IPS-18c (cell line): ENCODE measurements at regions not wholly inside any gene's neighbourhood (a gene's known extent, or its start where the extent isn't known, plus 50 kb on each side); places are given as distances from the start of the nearest gene placed in this dataset.
"Not testable (repeated sequence)": the region's sequence is repeated elsewhere in the genome, so short reads cannot be mapped to it uniquely, and the experiment has no call there.

Experiments
- H3K4me3 ChIP-seq: 2 replicates; pipeline ENCODE4 v1.7.0; 2013; ENCODE audit warnings: low read depth, mild to moderate bottlenecking, low read length, moderate library complexity; ENCODE audit not compliant: insufficient read depth
- H3K9me3 ChIP-seq: one replicate; pipeline ENCODE4 v1.6.1; 2013; ENCODE audit warnings: mild to moderate bottlenecking, low read length, moderate library complexity; ENCODE audit not compliant: control insufficient read depth, insufficient read depth

GRCh38 chr10:83769281-83769820 lies 370.0 kb upstream of the GHITM start:
- Histone ChIP-seq H3K4me3 (no peak overlapping the region), H3K9me3 (no peaks in the 10 kb centered on the region)

GRCh38 chr10:83786701-83787100 lies 352.6 kb upstream of the GHITM start:
- not testable (repeated sequence) for H3K9me3 ChIP-seq
- H3K4me3 ChIP-seq = peak overlapping the region; percentile 28; the same call in 1 of the 2 replicates

- H3K4me3 ChIP-seq = no peak overlapping the region
- H3K9me3 ChIP-seq = no peaks in the 10 kb centered on the region
These were observed 337.3 kb upstream of the GHITM start for GRCh38 chr10:83801983-83802382.

- H3K4me3 ChIP-seq = no peak overlapping the region
These were observed 332.6 kb upstream of the GHITM start for GRCh38 chr10:83806717-83807116.

GRCh38 chr10:83809001-83809400 lies 330.3 kb upstream of the GHITM start:
- no peaks in the 10 kb centered on the region for H3K9me3 ChIP-seq

More at GRCh38 chr10:83806717-83807116, 332.6 kb upstream of the GHITM start:
- H3K9me3 ChIP-seq = no peaks in the 10 kb centered on the region

GRCh38 chr10:83816942-83817341 lies 322.4 kb upstream of the GHITM start:
- Histone ChIP-seq H3K9me3 (no peaks in the 10 kb centered on the region), H3K4me3 (no peak overlapping the region)

More at GRCh38 chr10:83809001-83809400, 330.3 kb upstream of the GHITM start:
- no peak overlapping the region for H3K4me3 ChIP-seq

- Histone ChIP-seq H3K9me3 (no peaks in the 10 kb centered on the region), H3K4me3 (no peak overlapping the region)
These were observed 321.5 kb upstream of the GHITM start for GRCh38 chr10:83817797-83818196.

GRCh38 chr10:83819609-83820008 lies 319.7 kb upstream of the GHITM start:
- H3K4me3 ChIP-seq = no peak overlapping the region
- no peaks in the 10 kb centered on the region for H3K9me3 ChIP-seq

- Histone ChIP-seq H3K9me3 (no peaks in the 10 kb centered on the region), H3K4me3 (no peak overlapping the region)
These were observed 319.3 kb upstream of the GHITM start for GRCh38 chr10:83820033-83820432.

- Histone ChIP-seq H3K4me3 (no peak overlapping the region), H3K9me3 (no peaks in the 10 kb centered on the region)
These were observed 315.2 kb upstream of the GHITM start for GRCh38 chr10:83824099-83824498.

- H3K4me3 ChIP-seq = no peak overlapping the region
These were observed 305.2 kb upstream of the GHITM start for GRCh38 chr10:83834096-83834495.

GRCh38 chr10:83835945-83836745 lies 303.2 kb upstream of the GHITM start:
- H3K4me3 ChIP-seq = no peak overlapping the region
- H3K9me3 ChIP-seq = no peaks in the 10 kb centered on the region

More at GRCh38 chr10:83834096-83834495, 305.2 kb upstream of the GHITM start:
- no peaks in the 10 kb centered on the region for H3K9me3 ChIP-seq

GRCh38 chr10:83848677-83849076 lies 290.6 kb upstream of the GHITM start:
- H3K9me3 ChIP-seq = no peaks in the 10 kb centered on the region

GRCh38 chr10:83849150-83849549 lies 290.2 kb upstream of the GHITM start:
- Histone ChIP-seq H3K9me3 (no peaks in the 10 kb centered on the region), H3K4me3 (no peak overlapping the region)

More at GRCh38 chr10:83848677-83849076, 290.6 kb upstream of the GHITM start:
- no peak overlapping the region for H3K4me3 ChIP-seq

GRCh38 chr10:83852146-83852545 lies 287.2 kb upstream of the GHITM start:
- Histone ChIP-seq H3K4me3 (no peak overlapping the region), H3K9me3 (no peaks in the 10 kb centered on the region)

GRCh38 chr10:83862723-83863122 lies 276.6 kb upstream of the GHITM start:
- H3K4me3 ChIP-seq = no peak overlapping the region
- H3K9me3 ChIP-seq = no peaks in the 10 kb centered on the region

GRCh38 chr10:83863283-83863966 lies 275.9 kb upstream of the GHITM start:
- Histone ChIP-seq H3K9me3 (no peaks in the 10 kb centered on the region), H3K4me3 (no peak overlapping the region)

- H3K9me3 ChIP-seq = no peaks in the 10 kb centered on the region
- no peak overlapping the region for H3K4me3 ChIP-seq
These were observed 269.4 kb upstream of the GHITM start for GRCh38 chr10:83869898-83870297.
